ENCODE measurements at regions not wholly inside any gene's neighbourhood (a gene's known extent, or its start where the extent isn't known, plus 50 kb on each side); places are given as distances from the start of the nearest gene placed in this dataset.

DNA sequence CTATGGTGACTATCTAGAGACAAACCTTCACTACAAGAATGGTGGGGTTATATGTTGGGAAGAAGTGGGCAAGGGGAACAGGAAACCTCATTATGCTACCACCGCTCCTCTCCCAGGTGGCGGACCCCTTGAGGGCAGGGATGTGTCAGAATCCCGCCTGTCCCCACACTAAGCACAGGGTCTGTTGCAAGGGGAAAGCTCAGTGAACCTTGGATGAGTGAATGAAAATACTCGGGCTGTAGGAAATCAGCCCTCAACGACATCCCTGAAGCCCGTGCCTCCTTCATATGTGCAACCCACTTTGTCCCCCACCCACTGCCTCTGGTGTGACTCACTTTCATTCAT is 68.2 kb upstream of the AMPD3 start:
- TF ChIP-seq, protein P1, sequence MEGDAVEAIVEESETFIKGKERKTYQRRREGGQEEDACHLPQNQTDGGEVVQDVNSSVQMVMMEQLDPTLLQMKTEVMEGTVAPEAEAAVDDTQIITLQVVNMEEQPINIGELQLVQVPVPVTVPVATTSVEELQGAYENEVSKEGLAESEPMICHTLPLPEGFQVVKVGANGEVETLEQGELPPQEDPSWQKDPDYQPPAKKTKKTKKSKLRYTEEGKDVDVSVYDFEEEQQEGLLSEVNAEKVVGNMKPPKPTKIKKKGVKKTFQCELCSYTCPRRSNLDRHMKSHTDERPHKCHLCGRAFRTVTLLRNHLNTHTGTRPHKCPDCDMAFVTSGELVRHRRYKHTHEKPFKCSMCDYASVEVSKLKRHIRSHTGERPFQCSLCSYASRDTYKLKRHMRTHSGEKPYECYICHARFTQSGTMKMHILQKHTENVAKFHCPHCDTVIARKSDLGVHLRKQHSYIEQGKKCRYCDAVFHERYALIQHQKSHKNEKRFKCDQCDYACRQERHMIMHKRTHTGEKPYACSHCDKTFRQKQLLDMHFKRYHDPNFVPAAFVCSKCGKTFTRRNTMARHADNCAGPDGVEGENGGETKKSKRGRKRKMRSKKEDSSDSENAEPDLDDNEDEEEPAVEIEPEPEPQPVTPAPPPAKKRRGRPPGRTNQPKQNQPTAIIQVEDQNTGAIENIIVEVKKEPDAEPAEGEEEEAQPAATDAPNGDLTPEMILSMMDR (conservative IDR thresholded peaks at IDR 0.05 in 1 of 2, IDR thresholded peaks at IDR 0.05 in 1 of 2; ENCODE audit: low read depth in 1 of 2, low read length in 2 of 2): no peak
- no peak for TF ChIP-seq EZH2 (IDR thresholded peaks at IDR 0.05; ENCODE audit: low read length, missing control alignments)

Data from fibroblast of lung (primary cell).